CD4-positive, alpha-beta T cell treated with Interleukin-1 beta for 1 hour (primary cell): ENCODE measurements at regions not wholly inside any gene's neighbourhood (a gene's known extent, or its start where the extent isn't known, plus 50 kb on each side); places are given as distances from the start of the nearest gene placed in this dataset.

ENCODE experiments used
- DNase-seq, 2 donors: peaks; one replicate each; pipeline ENCODE4 v3.0.0-alpha.2; 2020 to 2022

DNA sequence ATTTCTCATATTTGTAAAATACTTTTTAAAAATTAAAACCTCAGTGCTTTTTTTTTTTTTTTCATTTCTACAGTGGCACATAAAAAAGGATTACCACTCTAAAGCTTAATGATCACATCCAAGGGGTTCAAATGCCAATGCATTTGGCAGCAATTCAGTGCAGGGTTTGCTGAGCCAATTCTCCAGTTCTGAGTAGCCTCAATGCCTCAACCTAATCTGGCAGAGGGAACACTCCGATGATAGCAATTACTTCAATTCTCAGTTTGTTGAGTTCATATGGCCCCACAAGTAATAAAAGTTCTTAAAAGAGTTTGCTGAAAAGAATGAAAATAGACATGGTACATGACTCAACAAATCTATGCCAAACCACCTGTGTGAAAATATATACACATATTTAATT, 79.3 kb upstream of the RBMS3 start:
- no peak for DNase-seq

DNA sequence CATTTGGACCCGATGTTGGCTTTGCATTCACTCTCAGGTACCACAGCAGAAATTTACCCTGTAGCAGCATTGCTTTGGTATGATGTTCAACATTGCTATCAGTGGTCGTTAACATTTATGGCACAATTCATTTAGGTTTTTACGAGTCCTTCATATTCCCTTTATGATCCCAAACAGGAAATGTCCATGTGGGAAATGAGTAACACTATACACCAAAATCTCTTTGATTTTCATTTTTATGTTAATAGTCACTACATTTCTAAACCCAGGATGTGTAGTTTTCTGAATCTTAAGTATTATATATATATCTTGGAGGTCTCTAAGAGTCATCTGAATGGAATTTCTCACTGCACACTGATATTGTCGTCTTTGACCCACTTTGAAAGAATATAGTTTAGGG, 78.5 kb upstream of the RBMS3 start:
- DNase-seq, result no peak

DNA sequence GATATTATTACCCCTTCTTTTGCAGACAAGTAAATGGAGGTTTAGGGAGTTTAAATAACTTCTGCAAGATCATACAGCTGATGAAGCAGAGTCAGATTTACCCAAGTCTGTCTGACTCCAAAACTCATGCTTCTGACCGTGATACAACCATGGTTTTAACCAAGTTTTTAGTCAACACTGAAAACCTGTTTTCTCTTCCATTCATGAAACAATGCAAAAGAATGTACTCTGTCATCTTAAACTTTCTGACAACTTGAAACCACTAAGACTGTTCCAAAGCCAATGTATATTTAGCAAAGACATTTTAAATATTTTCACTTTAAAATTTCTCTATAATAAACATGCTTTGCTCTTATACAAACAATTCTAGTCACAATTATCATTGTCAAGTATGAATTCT, 77.0 kb upstream of the RBMS3 start:
- DNase-seq, result no peak

DNA sequence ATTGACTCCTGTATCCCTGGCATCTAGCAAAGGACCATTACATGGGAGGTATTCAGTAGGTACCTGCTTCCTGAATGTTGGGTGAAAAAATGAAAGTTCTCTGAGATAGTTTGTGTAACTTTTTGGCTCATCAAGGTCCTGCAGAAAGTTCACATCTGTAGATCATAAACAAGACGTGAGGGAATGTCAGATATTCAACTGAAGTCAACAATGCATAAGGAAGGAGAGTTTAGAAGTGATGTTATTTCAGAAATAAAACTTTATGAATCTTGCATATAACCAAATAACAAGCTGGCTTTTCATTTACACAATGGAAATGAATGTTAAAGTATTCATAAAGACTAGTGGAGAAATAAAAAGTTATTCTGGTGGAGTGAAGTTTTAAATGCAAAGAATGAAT, 73.4 kb upstream of the RBMS3 start:
- DNase-seq, result no peak

DNA sequence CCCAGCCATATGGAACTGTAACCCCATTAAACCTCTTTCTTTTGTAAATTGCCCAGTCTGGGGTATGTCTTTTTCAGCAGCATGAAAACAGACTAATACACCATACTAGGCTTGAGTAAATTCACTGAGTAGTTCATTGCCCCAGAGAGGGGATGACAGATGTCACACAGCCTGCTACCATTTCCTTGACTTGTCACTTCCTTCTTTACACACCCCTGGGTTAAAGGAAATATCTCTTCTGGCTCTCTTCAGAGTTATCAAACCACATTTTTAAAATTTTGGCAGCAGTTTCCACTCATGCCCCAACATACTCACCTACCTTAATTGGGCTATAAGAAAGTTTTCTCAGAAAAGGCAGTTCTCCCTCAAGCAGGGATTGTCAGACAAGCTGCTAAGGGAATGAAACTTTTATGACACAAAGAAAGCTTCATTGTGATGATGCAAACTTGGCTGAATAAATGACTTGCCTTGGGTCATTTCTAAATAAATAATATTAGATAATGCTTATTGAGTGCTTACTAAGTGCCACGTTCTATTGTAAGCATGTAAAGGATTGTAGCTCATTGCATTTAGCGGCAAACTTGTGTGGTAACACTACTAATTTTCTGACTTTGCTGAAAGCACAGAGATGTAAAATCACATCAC, 68.0 kb upstream of the RBMS3 start:
- DNase-seq, result no peak

DNA sequence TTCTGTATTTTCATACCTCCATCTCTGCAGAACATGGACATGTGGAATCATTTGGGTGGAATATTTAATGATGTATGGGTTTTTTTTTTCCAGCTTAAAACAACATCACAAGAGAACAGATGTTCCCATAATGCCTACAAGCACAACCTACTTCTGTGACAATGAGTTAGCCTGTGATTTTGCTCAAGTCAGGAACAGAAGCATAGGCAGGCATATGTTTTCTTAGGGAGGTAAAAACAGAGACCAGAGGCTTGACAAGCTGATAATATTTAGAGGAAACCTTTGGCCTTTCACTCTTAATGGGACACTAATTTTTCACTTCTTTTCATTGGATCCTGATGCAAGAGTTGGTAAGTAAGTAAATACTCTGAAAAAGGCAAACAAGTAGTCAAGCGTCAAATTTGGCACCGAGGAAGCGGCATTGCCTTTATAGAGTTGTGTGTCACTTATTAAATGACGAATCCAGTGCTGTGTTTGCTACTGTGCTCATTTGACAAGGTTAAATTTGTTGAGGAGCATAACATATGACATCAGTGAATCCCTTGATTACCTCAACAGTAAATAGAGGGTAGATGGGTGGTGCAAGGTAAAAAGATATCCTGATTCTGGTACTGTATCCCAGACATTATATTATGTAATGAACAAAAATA, 66.7 kb upstream of the RBMS3 start:
- no peak for DNase-seq

DNA sequence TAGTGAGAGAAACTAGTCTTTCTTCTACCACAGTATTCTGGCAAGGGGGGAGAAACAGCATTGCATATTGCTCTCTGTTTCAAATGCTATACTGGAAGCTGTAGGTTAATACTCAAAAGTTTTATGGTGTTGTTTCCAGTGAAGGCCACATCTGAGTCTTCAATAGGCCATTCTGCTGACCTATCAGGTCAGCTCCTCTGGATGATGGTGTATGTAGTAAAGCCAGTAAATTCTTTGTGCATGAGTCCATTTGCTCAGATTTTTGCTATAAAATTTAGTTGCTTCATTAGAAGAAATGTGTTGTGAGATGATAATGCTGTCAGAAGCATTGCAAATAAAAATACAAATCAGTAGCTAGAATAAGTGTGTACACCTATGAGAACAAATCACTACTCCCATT, 64.9 kb upstream of the RBMS3 start:
- DNase-seq, result no peak

DNA sequence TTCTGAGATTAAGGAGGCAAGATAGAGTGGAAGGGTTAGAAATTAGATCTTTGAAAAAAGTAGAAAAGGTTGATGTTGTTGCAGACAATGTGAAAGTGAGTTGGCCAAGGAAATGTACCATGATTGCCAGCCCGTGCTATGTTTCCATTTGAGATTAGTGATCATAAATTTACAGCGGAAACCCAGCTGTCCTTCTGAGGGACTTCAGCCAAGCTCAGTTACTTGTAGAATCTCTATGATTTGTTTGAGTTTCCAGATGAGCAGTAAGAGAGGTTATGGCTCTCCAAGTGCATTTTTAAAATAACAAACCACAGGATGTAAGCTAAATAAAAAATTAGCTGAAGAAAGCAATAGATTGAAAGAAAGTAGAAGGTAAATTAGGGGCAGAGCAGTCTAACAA, 54.2 kb upstream of the RBMS3 start:
- no peak for DNase-seq

DNA sequence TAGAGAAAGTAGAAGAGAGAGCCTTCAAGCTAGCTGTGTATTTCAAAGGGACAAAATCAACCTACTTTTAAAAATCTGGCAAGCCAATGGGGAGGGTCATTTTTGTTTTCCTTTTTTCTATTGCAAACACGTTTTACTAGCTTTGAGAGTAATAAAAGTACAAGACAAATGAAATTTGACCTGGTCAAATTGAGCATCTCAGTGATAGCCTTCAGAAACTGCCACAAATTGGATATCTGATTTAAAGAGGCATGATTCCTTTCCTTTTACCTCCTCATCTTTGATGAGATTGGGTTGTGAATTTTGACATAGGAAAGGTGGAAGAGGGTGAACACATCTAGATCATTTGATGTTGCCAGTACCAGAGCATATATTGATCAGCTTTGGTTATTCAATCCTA, 53.6 kb upstream of the RBMS3 start:
- DNase-seq, result no peak
